T-helper 2 cell treated with Interferon-gamma antibody and Interleukin-4, amounts not matched to agents 100 ng/mL and 5 ng/mL, for 36 hours (primary cell): ENCODE measurements at regions not wholly inside any gene's neighbourhood (a gene's known extent, or its start where the extent isn't known, plus 50 kb on each side); places are given as distances from the start of the nearest gene placed in this dataset.

ENCODE experiments used
- intact Hi-C: fragments of 100-400 bp; cut with micrococcal nuclease; formaldehyde crosslinking; loops from one replicate; pipeline ENCODE4 v1.15.1; 2023

- intact Hi-C loops = no loop called here
Measured at GRCh38 chr21:39056636-39057035, 126.6 kb downstream of the PSMG1 start.

- intact Hi-C loops = no loop called here
Measured at GRCh38 chr21:39055167-39055767, 128.0 kb downstream of the PSMG1 start.

DNA sequence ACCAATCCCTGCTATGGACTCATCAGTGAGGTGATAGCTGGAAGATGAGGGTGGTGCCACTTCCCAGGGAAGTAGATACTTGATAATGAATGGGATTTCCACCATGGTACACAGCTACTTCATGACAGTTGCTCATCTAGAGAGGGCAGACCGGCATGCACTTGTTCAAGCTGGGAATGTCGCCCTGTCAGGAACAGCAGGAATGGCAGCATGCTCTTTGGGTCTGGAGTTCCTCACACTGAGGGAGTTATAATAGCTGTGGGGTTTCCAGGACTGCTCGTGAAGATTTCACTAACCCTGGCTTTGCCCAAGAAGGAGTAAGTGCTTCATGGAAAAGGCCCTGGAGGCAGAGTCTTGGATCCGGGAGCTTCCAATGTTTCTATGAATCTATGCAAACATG is 129.2 kb downstream of the PSMG1 start:
- intact Hi-C loops = no loop called here

DNA sequence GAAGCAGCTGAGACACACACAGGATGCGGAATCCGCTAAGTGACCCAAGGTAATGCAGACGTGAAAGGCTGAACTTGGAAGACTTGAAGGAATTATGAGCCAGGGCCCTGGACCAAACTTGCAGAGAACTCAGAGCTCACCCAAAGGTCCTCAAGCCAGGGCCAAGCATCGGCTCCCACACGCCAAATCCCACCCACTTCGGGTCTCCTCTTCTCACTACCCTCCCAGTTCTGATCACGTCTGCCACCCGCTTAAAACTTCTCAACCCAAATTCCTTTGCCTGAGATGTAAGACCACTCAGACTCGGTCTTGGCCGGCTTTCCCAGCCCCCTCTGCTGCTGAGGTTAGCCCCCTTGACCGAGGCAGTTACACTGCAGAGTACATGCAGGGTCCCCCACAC is 130.1 kb downstream of the PSMG1 start:
- intact Hi-C loops = no loop called here

GRCh38 chr21:39052718-39053117 is 130.5 kb downstream of the PSMG1 start:
- intact Hi-C loops = no loop called here

GRCh38 chr21:39051588-39051949 is 131.7 kb downstream of the PSMG1 start:
- intact Hi-C loops = no loop called here

GRCh38 chr21:39050841-39051587 is 132.2 kb downstream of the PSMG1 start:
- intact Hi-C loops = no loop called here

DNA sequence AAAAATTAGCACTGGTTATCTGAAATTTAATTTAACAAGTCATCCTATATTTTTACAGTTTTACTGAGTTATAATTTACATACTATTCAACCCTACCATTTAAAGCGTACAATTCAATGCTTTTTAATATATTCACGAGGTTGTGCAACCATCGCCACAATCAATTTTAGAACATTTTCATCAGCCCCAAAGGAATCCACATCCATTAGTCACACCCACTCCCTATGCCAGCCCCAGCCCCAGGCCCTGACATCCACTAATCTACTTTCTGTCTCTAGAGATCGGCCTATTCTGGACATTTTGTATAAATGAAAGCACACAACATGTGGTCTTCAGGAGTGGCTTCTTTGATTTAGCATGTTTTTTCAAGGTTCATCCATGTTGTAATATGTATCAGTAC is 134.7 kb downstream of the PSMG1 start:
- intact Hi-C loops = no loop called here

DNA sequence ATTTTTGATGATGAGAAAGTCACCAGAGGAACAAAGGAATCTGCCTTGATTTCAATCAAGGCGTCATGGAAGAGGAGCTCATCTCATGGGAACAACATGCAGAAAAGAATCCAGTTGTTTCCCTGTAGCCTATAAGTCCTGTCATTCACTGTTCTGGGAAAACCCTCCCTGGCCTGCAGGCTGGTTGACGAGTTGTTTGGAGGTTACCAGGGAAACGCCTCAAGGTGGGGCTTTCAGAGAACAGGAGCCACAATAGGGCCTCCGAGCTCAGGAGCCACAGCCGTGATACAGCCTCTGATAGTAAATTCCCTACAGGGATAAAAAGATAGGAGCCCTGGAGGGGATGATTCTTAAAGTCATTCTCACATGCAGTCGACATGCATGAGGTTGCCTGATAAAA is 135.2 kb downstream of the PSMG1 start:
- intact Hi-C loops = no loop called here

- intact Hi-C loops = no loop called here
Measured at GRCh38 chr21:39047046-39047445, 136.2 kb downstream of the PSMG1 start.

DNA sequence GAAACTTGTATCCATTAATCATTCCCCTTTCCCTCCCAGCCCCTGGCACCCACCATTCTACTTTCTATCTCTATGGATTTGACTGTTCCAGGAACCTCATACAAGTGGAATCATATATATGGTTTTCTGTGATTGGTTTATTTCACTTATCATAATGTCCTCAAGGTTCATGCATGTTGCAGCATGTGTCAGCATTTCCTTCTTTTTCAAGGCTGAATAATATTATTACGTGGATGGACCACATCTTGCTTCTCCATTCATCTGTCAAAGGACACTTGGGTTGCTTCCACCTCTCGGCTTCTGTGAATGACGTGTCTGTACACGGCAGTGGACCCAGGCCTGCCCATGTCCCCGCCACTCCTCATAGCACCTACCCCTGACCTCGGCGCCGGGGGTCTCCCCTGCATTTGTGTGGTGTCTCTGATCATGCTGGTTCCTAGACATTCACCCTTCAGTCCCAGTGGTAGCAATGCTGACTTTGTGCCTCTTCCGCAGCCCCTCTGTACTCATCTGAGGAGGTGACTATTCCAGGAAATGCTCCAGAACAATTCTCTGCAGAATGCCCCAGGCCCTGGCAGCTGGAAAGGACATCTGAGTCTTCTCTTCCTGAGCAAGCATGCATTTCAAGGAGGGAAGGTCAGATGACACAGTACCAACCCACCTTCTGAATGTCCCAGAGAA is 136.9 kb downstream of the PSMG1 start:
- intact Hi-C loops = no loop called here

DNA sequence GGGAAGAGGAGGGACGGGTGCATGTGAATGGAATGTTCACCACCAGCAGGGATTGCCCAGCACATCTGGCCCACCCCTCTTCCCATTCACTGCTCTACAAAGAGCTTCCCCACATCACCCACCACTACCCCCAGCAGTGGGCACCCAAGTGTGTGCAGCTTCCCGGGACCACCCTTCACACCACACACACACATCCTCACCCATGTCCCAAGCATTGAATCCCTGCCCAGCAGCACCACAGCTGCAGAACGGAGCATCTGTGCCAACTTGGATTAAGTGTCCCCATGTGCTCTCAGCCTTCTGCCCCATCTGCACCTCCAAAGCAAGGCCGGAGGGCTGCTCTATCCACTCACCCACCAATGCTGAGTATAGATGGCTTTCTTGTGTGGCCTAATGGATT is 141.4 kb downstream of the PSMG1 start:
- intact Hi-C loops = no loop called here

GRCh38 chr21:39040494-39041110 is 142.6 kb downstream of the PSMG1 start:
- intact Hi-C loops = no loop called here

DNA sequence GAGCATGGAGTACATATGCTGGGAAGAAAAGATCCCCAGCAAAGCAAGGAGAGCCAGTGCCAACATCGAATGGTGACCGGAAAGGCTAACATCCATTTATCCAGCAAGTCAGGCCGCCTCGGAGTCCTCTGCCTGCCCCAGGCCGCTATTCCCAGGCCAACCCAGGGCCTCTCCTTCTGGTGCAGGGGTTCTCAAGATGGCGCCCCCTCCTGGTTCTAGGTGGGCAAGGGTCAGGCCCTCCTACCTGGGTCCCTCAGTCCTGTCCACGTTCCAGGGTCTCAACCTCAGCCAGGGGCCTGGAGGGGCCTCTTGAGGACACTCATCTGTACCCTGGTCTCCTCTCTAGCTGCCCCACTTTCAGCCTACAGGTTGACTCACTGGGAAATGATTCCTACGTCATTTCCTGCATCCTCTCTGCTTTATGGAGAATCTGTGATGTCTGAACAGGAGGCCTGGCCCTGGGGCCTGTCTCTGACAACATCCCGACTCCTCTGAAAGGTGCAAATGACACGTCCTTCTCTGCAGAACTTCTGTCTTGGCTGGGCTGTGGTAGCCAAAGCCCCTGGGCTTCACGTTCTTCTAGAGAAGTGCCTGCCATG is 145.3 kb downstream of the PSMG1 start:
- intact Hi-C loops = no loop called here

DNA sequence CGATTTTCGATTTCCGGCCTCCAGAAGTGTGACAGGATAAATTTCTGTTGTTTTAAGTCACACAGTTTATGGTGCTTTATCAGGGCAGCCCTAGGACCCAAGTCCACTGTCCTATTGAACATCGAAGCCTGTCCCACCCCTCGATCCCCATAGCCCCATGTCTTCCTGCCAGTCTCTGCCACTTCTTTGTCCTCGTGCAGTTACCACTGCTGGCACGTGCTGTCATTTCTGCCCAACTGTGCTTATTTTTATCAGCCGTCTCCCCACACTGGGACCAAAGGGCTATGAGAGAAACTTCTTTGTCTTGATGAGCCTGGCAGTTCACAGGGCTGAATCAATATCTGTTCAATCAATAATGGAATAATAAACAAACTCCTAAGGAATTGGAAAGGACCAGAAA is 146.7 kb downstream of the PSMG1 start:
- intact Hi-C loops = no loop called here

DNA sequence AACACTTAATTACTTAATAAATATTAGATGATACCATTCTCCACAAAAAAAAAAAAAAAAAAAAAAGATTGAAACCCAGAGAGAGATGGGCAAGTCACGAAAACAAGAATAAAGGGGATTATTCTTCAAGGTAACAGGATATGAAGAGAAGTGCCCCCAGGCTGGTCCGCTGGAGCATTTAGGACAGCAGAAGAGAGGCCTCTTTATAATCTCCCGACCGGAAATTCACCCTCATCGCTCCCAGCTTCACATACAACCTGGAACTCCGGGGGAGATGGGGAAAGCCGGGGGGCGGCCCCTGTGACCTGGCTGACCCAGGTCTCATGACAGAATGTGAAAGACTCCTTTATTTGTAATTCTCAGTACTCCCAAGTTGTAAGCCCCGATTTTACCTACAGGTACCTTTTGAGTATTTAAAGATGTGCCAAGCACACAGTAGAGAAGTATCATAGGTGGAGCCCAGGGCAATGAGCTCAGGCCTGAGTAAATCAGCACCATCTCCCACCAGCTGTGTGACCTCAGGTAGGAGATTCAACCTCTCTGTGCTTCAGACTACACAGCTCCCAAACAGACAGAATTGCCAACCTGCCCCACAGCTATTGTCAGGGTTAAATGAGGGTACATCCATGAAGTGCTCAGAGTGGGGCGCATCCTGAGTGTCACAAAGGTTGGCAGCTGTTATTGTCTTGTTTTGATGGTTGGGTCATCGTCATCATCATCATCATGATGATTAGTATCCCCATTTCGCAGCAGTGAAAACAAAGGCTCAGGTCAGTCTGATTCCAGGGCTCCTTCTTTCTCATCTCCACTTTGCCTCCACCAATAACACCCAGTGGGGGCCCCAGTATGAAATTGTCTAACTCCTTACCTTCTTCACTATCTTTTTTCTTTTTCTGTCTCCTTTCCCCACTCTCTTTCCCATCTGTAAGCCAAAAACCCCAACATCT is 148.4 kb downstream of the PSMG1 start:
- intact Hi-C loops = no loop called here

- intact Hi-C loops = no loop called here
Measured at GRCh38 chr21:39033878-39034589, 149.2 kb downstream of the PSMG1 start.

DNA sequence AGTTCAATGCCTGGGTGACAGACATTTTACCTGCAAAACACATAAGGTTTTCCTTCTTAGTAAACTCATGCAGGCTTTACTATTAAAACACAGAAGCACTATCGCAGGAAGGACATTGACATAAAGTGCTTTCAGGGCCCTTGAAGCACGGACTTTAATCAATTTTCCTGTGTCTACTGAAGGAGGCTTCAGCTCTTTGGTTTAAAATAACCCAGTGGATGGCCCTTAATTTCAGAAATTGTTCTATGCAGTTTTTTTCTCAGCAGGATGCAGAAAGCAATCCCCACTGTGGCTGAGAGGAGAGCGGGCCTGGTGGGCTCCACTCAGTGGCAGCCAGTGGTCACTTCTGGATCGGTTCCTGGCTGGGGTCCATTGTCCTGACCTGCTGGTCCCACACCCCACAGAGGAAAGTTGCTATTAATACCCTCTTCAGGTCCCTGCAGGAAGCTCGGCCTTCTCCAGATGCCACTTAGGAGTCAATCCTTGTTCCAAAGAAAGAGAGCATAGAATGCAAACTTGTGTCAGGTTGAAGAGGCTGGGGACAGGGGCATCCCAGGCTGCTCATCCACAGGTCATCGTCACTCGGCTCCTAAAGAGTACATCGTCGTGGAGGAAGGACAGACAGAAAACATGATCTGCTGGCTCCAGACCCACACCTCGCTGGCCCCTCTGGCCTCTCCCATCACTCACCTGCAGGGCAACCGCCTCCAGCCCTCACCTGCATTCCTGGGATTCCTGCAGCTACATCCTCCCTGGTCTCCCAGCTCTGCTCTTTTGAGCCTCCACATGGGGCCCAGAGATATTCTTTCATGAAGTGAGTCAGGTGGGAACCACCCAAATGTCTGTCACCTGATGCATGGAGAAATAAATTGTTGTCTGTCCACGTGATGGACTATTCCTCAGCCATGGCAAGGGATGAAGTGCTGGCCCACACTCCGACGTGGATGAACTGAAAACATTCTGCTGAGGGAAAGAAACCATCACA is 153.1 kb downstream of the PSMG1 start:
- intact Hi-C loops = no loop called here
